Trophoblast cell (in vitro differentiated cells and primary cell): ENCODE measurements at regions not wholly inside any gene's neighbourhood (a gene's known extent, or its start where the extent isn't known, plus 50 kb on each side); places are given as distances from the start of the nearest gene placed in this dataset.

Experiments used
- DNase-seq, 2 donors: peaks; one replicate each; pipeline ENCODE4 v3.0.0-alpha.2; 2016
- H2AFZ ChIP-seq: 2 replicates; pipeline ENCODE4 v1.6.1; 2013; ENCODE audit warnings: low read length, moderate library complexity, mild to moderate bottlenecking; ENCODE audit not compliant: insufficient read depth, poor library complexity
- H2AK5ac ChIP-seq: 2 replicates; pipeline ENCODE4 v1.6.1; 2013; ENCODE audit warnings: mild to moderate bottlenecking, low read length
- H2BK120ac ChIP-seq: 2 replicates; pipeline ENCODE4 v1.6.1; 2013; ENCODE audit warnings: low read length, mild to moderate bottlenecking, moderate library complexity; ENCODE audit not compliant: insufficient read depth, poor library complexity
- H2BK12ac ChIP-seq: 2 replicates; pipeline ENCODE4 v1.6.1; 2013; ENCODE audit warnings: mild to moderate bottlenecking, low read length, moderate library complexity
- H2BK5ac ChIP-seq: 2 replicates; pipeline ENCODE4 v1.6.1; 2013; ENCODE audit warnings: low read length, low read depth, moderate library complexity, mild to moderate bottlenecking; ENCODE audit not compliant: poor library complexity
- H3K14ac ChIP-seq: 2 replicates; pipeline ENCODE4 v1.6.1; 2013; ENCODE audit warnings: mild to moderate bottlenecking, low read length
- H3K18ac ChIP-seq: 2 replicates; pipeline ENCODE4 v1.6.1; 2013; ENCODE audit warnings: mild to moderate bottlenecking, low read length
- H3K23ac ChIP-seq: 2 replicates; pipeline ENCODE4 v1.6.1; 2013; ENCODE audit warnings: low read length
- H3K27ac ChIP-seq: 2 replicates; pipeline ENCODE4 v1.5.1; 2013; ENCODE audit warnings: low read depth, mild to moderate bottlenecking, inconsistent platforms, low read length, moderate library complexity
- H3K27me3 ChIP-seq: 2 replicates; pipeline ENCODE4 v1.6.1; 2013; ENCODE audit warnings: inconsistent platforms, mild to moderate bottlenecking, low read length, moderate library complexity; ENCODE audit not compliant: insufficient read depth
- H3K36me3 ChIP-seq, 2 experiments: 1 replicate in 1 of 2; 2 replicates in 1 of 2; pipeline ENCODE4 v1.6.1; 2013; ENCODE audit warnings: low read length in 2 of 2, mild to moderate bottlenecking in 2 of 2, moderate library complexity in 1 of 2; ENCODE audit not compliant: insufficient read depth in 2 of 2, control insufficient read depth in 1 of 2
- H3K4ac ChIP-seq: 2 replicates; pipeline ENCODE4 v1.6.1; 2013; ENCODE audit warnings: low read depth, mild to moderate bottlenecking, low read length, moderate library complexity
- H3K4me1 ChIP-seq, 2 experiments: 1 replicate in 1 of 2; 2 replicates in 1 of 2; pipeline ENCODE4 v1.6.1; 2013; ENCODE audit warnings: low read length in 2 of 2, mild to moderate bottlenecking in 2 of 2, moderate library complexity in 1 of 2; ENCODE audit not compliant: insufficient read depth in 2 of 2, control insufficient read depth in 1 of 2
- H3K4me2 ChIP-seq: 2 replicates; pipeline ENCODE4 v1.6.1; 2013; ENCODE audit warnings: inconsistent platforms, mild to moderate bottlenecking, low read length, moderate library complexity
- H3K4me3 ChIP-seq: 2 replicates; pipeline ENCODE4 v1.5.1; 2013; ENCODE audit warnings: mild to moderate bottlenecking, low read depth, low read length, inconsistent platforms
- H3K79me1 ChIP-seq: one replicate; pipeline ENCODE4 v1.6.1; 2013; ENCODE audit warnings: low read length
- H3K79me2 ChIP-seq: 2 replicates; pipeline ENCODE4 v1.6.1; 2013; ENCODE audit warnings: low read length, mild to moderate bottlenecking; ENCODE audit not compliant: control insufficient read depth, insufficient read depth, poor library complexity
- H3K9ac ChIP-seq: 2 replicates; pipeline ENCODE4 v1.6.1; 2013; ENCODE audit warnings: mild to moderate bottlenecking, low read length
- H3K9me3 ChIP-seq: 2 replicates; pipeline ENCODE4 v1.6.1; 2013; ENCODE audit warnings: low read depth, mild to moderate bottlenecking, control low read depth, inconsistent platforms, low read length; ENCODE audit not compliant: insufficient read depth
- H4K12ac ChIP-seq: 2 replicates; pipeline ENCODE4 v1.6.1; 2013; ENCODE audit warnings: low read depth, mild to moderate bottlenecking, low read length, moderate library complexity
- H4K8ac ChIP-seq: 2 replicates; pipeline ENCODE4 v1.6.1; 2013; ENCODE audit warnings: low read depth, mild to moderate bottlenecking, low read length, moderate library complexity
- H4K91ac ChIP-seq: one replicate; pipeline ENCODE4 v1.6.1; 2013; ENCODE audit warnings: low read depth, mild to moderate bottlenecking, low read length, moderate library complexity
- WGBS: extraction: QIAGEN DNeasy Blood & Tissue Kit; methylation state at CpG from one replicate; pipeline ENCODE4 v1.1.7; 2013; ENCODE audit warnings: missing lambda C conversion rate; ENCODE audit not compliant: insufficient read length, insufficient coverage; ENCODE audit errors: extremely low coverage; 5-methylcytosine and 5-hydroxymethylcytosine counted together

DNA sequence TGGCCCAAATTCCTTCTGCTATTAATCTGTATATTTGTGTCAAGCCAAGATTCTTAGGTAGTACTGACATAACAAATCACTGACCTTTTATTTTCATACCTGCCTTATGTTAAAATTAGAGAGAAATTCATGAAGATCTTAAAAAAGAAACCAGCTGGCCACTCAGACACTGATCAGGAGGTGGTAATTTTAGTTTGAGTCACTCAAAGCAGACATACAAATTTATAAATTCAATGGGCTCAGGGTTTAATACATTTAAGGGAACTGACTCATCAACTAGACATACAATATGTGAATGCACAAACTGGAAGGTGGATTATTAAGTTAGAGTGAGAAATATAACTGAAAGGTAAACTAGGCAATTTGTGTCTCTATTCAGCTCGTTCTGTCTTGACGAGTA is 711.9 kb upstream of the EYS start:
- DNase-seq = no peak

DNA sequence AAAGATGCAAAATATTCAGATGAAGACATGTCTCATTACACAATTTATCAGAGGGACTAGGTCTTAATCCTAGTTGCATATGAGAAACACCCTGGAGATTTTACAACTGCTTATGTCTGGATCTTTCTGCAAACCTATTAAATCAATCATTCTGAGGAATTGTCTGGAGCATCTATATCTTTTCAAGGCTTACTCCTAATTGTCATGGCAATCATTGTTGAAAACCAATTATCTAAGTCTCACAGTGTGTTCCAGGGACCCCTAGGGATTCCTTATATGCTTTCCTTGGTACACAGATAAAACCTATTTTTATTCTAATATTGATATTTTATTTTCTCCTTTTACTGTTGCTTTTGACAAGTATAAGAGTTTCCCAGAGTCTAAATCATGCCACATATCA is 696.9 kb upstream of the EYS start:
- DNase-seq = no peak
- Histone ChIP-seq H3K18ac (no peak overlapping the region), H3K4ac (no peak overlapping the region), H2BK12ac (no peak overlapping the region), H3K27ac (no peak overlapping the region), H3K9me3 (no peaks in the 10 kb centered on the region), H3K4me2 (no peak overlapping the region), H2BK120ac (no peak overlapping the region), H3K23ac (no peak overlapping the region), H2AFZ (no peak overlapping the region), H4K8ac (no peak overlapping the region), H2AK5ac (no peak overlapping the region), H3K4me3 (no peak overlapping the region), H3K14ac (no peak overlapping the region), H3K79me2 (no peaks in the 10 kb centered on the region), H3K9ac (no peak overlapping the region), H4K91ac (no peak overlapping the region), H4K12ac (no peak overlapping the region), H2BK5ac (no peak overlapping the region), H3K27me3 (no peaks in the 10 kb centered on the region), H3K4me1 (no peaks in the 10 kb centered on the region), H3K79me1 (no peaks in the 10 kb centered on the region), H3K36me3 (no peaks in the 10 kb centered on the region)

More for the DNA sequence above, 711.9 kb upstream of the EYS start:
- H3K23ac ChIP-seq = no peak overlapping the region
- H4K91ac ChIP-seq = no peak overlapping the region
- H2BK5ac ChIP-seq = no peak overlapping the region
- H3K14ac ChIP-seq = no peak overlapping the region
- no peak overlapping the region for H3K9ac ChIP-seq
- no peaks in the 10 kb centered on the region for H3K36me3 ChIP-seq
- no peak overlapping the region for H3K4me2 ChIP-seq
- WGBS = no CpG with 5 or more reads among the region's 2 CpGs
- no peak overlapping the region for H4K8ac ChIP-seq
- no peaks in the 10 kb centered on the region for H3K79me2 ChIP-seq
- H2BK120ac ChIP-seq = no peak overlapping the region
- H3K79me1 ChIP-seq = no peaks in the 10 kb centered on the region
- no peaks in the 10 kb centered on the region for H3K9me3 ChIP-seq
- no peak overlapping the region for H3K18ac ChIP-seq
- H3K27ac ChIP-seq = no peak overlapping the region
- no peak overlapping the region for H2AK5ac ChIP-seq
- H3K4ac ChIP-seq = no peak overlapping the region
- no peaks in the 10 kb centered on the region for H3K4me1 ChIP-seq
- no peak overlapping the region for H4K12ac ChIP-seq
- no peak overlapping the region for H2AFZ ChIP-seq
- H2BK12ac ChIP-seq = no peak overlapping the region
- H3K4me3 ChIP-seq = no peak overlapping the region
- H3K27me3 ChIP-seq = no peaks in the 10 kb centered on the region

DNA sequence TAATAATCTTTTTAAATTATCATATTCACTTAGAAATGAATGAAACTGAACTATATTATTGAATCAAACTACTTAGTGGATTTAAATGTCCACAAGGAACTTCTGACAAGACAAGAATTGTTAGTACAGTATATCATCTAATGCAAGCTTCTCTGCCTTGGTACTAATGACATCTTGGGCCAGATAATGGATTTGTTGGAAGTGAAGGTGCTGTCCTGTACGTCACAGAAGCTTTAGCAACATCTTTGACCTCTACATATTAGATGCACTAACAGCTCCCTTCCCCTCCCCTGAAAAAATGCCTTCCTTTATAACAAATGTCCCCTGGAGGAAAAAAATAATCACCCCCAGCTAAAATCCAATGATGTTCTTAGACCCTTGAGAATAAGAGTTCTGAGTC is 695.8 kb upstream of the EYS start:
- H3K27me3 ChIP-seq = no peaks in the 10 kb centered on the region
- H3K18ac ChIP-seq = no peak overlapping the region
- DNase-seq = no peak
- no peak overlapping the region for H2AFZ ChIP-seq
- no peak overlapping the region for H4K8ac ChIP-seq
- no peak overlapping the region for H4K12ac ChIP-seq
- no peak overlapping the region for H4K91ac ChIP-seq
- H3K9ac ChIP-seq = no peak overlapping the region
- no peaks in the 10 kb centered on the region for H3K36me3 ChIP-seq
- no peak overlapping the region for H2BK5ac ChIP-seq
- WGBS = no CpG with 5 or more reads among the region's 1 CpG
- H3K4ac ChIP-seq = no peak overlapping the region
- H3K4me2 ChIP-seq = no peak overlapping the region
- H3K14ac ChIP-seq = no peak overlapping the region
- no peak overlapping the region for H2BK120ac ChIP-seq
- no peak overlapping the region for H3K27ac ChIP-seq
- no peak overlapping the region for H2BK12ac ChIP-seq
- H3K79me1 ChIP-seq = no peaks in the 10 kb centered on the region
- H3K79me2 ChIP-seq = no peaks in the 10 kb centered on the region
- no peak overlapping the region for H3K23ac ChIP-seq
- no peak overlapping the region for H3K4me3 ChIP-seq
- no peak overlapping the region for H2AK5ac ChIP-seq
- no peaks in the 10 kb centered on the region for H3K9me3 ChIP-seq
- H3K4me1 ChIP-seq = no peaks in the 10 kb centered on the region

DNA sequence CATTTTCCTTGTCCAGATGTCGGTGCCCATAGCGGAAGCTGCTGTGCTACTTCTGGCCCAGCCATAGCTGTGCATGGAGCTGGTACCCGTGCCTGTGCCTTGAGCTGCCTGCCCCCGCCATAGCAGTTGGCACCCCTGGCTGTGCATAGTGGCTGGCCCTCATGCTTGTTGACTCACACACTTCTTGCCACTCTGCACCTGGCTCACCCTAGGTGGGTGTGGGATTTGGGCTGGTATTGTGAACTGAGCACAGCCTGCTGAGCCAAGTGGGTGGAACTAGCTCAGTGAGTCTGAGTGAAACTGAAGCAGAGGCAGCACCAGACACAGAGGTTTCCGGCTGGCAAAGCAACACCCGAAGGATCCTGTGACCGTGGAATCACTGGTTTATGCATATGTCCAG is 689.5 kb upstream of the EYS start:
- no peaks in the 10 kb centered on the region for H3K27me3 ChIP-seq
- no peaks in the 10 kb centered on the region for H3K79me2 ChIP-seq
- H3K23ac ChIP-seq = no peak overlapping the region
- H4K91ac ChIP-seq = no peak overlapping the region
- H3K4me3 ChIP-seq = no peak overlapping the region
- H2BK5ac ChIP-seq = no peak overlapping the region
- no peak for DNase-seq
- H4K12ac ChIP-seq = no peak overlapping the region
- no peak overlapping the region for H3K4ac ChIP-seq
- H3K14ac ChIP-seq = no peak overlapping the region
- H4K8ac ChIP-seq = no peak overlapping the region
- no peaks in the 10 kb centered on the region for H3K4me1 ChIP-seq
- no peaks in the 10 kb centered on the region for H3K36me3 ChIP-seq
- no peak overlapping the region for H3K9ac ChIP-seq
- no peak overlapping the region for H2BK120ac ChIP-seq
- H3K9me3 ChIP-seq = peaks cover 5% of the 10 kb centered on the region
- H3K18ac ChIP-seq = no peak overlapping the region
- no peak overlapping the region for H2AK5ac ChIP-seq
- H2BK12ac ChIP-seq = no peak overlapping the region
- no peak overlapping the region for H2AFZ ChIP-seq
- no peak overlapping the region for H3K4me2 ChIP-seq
- no peak overlapping the region for H3K27ac ChIP-seq
- no peaks in the 10 kb centered on the region for H3K79me1 ChIP-seq
- no CpG with 5 or more reads among the region's 7 CpGs for WGBS

DNA sequence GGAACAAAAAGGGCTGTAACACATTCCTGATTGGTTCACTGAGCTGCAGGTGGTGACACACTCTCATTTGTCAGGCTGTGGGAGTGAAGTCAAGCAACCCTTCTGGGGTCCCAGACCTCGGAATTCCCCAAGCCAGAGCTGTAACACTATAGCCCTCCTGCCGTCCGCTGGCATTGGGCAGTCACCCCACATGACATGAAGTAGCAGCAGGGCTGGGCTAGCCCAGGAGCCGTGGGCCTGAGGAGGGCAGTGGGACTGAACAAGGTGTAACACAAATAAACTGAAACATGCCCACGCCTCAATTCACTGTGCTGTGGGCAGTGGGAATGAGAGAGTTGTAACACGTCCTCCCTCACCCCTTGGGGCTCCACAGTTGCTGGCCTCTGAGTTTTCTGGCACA is 689.1 kb upstream of the EYS start:
- H3K23ac ChIP-seq = no peak overlapping the region
- peaks cover 5% of the 10 kb centered on the region for H3K9me3 ChIP-seq
- H3K14ac ChIP-seq = no peak overlapping the region
- H3K36me3 ChIP-seq = no peaks in the 10 kb centered on the region
- H3K27ac ChIP-seq = no peak overlapping the region
- no peak overlapping the region for H3K9ac ChIP-seq
- no peaks in the 10 kb centered on the region for H3K27me3 ChIP-seq
- H2BK12ac ChIP-seq = no peak overlapping the region
- no peak overlapping the region for H2BK5ac ChIP-seq
- DNase-seq = no peak
- no peak overlapping the region for H3K4ac ChIP-seq
- H4K12ac ChIP-seq = no peak overlapping the region
- H2AFZ ChIP-seq = no peak overlapping the region
- H3K4me1 ChIP-seq = no peaks in the 10 kb centered on the region
- H2AK5ac ChIP-seq = no peak overlapping the region
- no peak overlapping the region for H3K18ac ChIP-seq
- no peak overlapping the region for H2BK120ac ChIP-seq
- peak overlapping the region; percentile 10 for H3K4me3 ChIP-seq
- no peaks in the 10 kb centered on the region for H3K79me1 ChIP-seq
- H4K8ac ChIP-seq = no peak overlapping the region
- no peaks in the 10 kb centered on the region for H3K79me2 ChIP-seq
- no CpG with 5 or more reads among the region's 6 CpGs for WGBS
- H4K91ac ChIP-seq = no peak overlapping the region
- no peak overlapping the region for H3K4me2 ChIP-seq
